ENCODE measurements at regions not wholly inside any gene's neighbourhood (a gene's known extent, or its start where the extent isn't known, plus 50 kb on each side); places are given as distances from the start of the nearest gene placed in this dataset.

- TF ChIP-seq FOXP2 (optimal IDR thresholded peaks at IDR 0.05; ENCODE audit: borderline replicate concordance, extremely low read depth, extremely low read length, insufficient read depth) (no peak), POLR2AphosphoS5 (IDR thresholded peaks at IDR 0.05; ENCODE audit: low read depth, low read length) (no peak), TAF1 (IDR thresholded peaks at IDR 0.05; ENCODE audit: borderline replicate concordance, insufficient read depth, low read length) (no peak), REST (IDR thresholded peaks at IDR 0.05; ENCODE audit: insufficient read depth in 1 of 2, low read depth in 2 of 2, low read length in 2 of 2) (no peak), SIN3A (IDR thresholded peaks at IDR 0.05; ENCODE audit: borderline replicate concordance, insufficient read depth, low read length) (no peak)
Measured at GRCh38 chr16:54796211-54796610, 134.5 kb upstream of the IRX5 start.

GRCh38 chr16:54792811-54793210, 137.9 kb upstream of the IRX5 start:
- TF ChIP-seq TAF1 (IDR thresholded peaks at IDR 0.05; ENCODE audit: borderline replicate concordance, insufficient read depth, low read length) (no peak), FOXP2 (optimal IDR thresholded peaks at IDR 0.05; ENCODE audit: borderline replicate concordance, extremely low read depth, extremely low read length, insufficient read depth) (no peak), POLR2AphosphoS5 (IDR thresholded peaks at IDR 0.05; ENCODE audit: low read depth, low read length) (no peak), SIN3A (IDR thresholded peaks at IDR 0.05; ENCODE audit: borderline replicate concordance, insufficient read depth, low read length) (no peak), REST (IDR thresholded peaks at IDR 0.05; ENCODE audit: insufficient read depth in 1 of 2, low read depth in 2 of 2, low read length in 2 of 2) (no peak)

- TF ChIP-seq SIN3A (IDR thresholded peaks at IDR 0.05; ENCODE audit: borderline replicate concordance, insufficient read depth, low read length): no peak
- no peak for TF ChIP-seq FOXP2 (optimal IDR thresholded peaks at IDR 0.05; ENCODE audit: borderline replicate concordance, extremely low read depth, extremely low read length, insufficient read depth)
- no peak for TF ChIP-seq REST (IDR thresholded peaks at IDR 0.05; ENCODE audit: insufficient read depth in 1 of 2, low read depth in 2 of 2, low read length in 2 of 2)
- no peak for TF ChIP-seq POLR2AphosphoS5 (IDR thresholded peaks at IDR 0.05; ENCODE audit: low read depth, low read length)
- TF ChIP-seq TAF1 (IDR thresholded peaks at IDR 0.05; ENCODE audit: borderline replicate concordance, insufficient read depth, low read length): no peak
Measured at GRCh38 chr16:54787045-54787444, 143.6 kb upstream of the IRX5 start.

- no peak for TF ChIP-seq REST (IDR thresholded peaks at IDR 0.05; ENCODE audit: insufficient read depth in 1 of 2, low read depth in 2 of 2, low read length in 2 of 2)
- no peak for TF ChIP-seq POLR2AphosphoS5 (IDR thresholded peaks at IDR 0.05; ENCODE audit: low read depth, low read length)
- no peak for TF ChIP-seq SIN3A (IDR thresholded peaks at IDR 0.05; ENCODE audit: borderline replicate concordance, insufficient read depth, low read length)
- no peak for TF ChIP-seq TAF1 (IDR thresholded peaks at IDR 0.05; ENCODE audit: borderline replicate concordance, insufficient read depth, low read length)
- TF ChIP-seq FOXP2 (optimal IDR thresholded peaks at IDR 0.05; ENCODE audit: borderline replicate concordance, extremely low read depth, extremely low read length, insufficient read depth): no peak
Measured at GRCh38 chr16:54783980-54784379, 146.7 kb upstream of the IRX5 start.

- TF ChIP-seq FOXP2 (optimal IDR thresholded peaks at IDR 0.05; ENCODE audit: borderline replicate concordance, extremely low read depth, extremely low read length, insufficient read depth): no peak
Measured at GRCh38 chr16:54783226-54783625, 147.4 kb upstream of the IRX5 start.
